ENCODE measurements at regions not wholly inside any gene's neighbourhood (a gene's known extent, or its start where the extent isn't known, plus 50 kb on each side); places are given as distances from the start of the nearest gene placed in this dataset.

- DNase-seq, result no peak
These were observed 138.3 kb upstream of the ETAA1 start for GRCh38 chr2:67258831-67259230.

DNA sequence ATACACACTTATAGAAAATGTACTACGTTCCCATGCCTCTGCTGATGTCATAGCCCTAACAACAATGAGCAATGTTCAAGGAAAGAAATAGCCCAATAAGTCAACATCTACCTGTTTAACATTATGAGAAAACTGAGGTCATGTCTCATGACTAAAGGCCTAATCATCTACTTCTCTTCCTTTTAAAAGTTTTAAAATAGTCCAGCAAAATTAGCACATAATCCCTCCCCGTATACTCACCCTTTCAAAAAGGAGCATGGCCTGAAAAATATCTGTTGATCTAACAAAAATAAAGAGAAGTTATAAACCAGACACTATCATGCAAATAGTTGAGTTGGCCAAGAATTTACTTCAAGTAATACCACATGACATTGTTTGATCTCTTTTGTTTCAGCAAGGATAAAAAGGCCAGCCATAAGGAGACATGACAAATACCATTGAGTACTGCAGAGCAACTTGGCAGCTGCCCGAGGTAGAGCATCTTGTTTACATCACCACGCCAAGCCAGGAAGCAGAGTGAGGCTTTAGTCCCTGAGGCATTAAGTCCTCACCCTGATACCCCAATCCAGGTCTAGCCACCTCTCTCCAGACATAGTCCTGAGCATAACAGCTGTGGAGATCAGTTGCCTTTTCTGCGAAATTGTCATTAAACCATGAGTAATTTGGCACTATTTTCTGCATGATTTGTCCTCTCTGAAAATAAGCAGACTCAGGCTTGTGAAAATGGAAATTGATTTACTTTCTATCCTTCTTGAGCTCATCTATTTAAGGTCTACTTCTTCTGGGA lies 137.4 kb upstream of the ETAA1 start:
- DNase-seq, result no peak

GRCh38 chr2:67260343-67261277 lies 136.5 kb upstream of the ETAA1 start:
- DNase-seq, result no peak

- no peak for DNase-seq
These were observed 129.9 kb upstream of the ETAA1 start for GRCh38 chr2:67267241-67267640.

DNA sequence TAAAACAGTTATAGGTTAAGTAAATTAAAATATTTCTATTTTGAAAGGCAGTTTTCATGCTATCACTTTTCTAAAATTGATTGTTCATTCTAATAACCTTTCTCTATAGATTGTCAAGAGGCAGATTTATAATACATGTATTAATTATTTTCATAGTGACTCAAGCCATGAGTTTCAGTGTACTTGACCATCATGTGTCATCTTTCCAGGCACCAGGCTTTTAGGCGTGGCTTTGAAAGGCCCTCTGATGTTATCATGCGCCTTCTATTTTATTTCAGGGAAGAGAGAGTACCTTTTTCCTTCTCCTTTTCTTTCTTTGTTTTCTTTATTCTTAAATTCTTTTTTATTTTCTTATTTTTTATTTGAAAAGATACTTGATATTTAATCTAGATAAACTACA lies 128.3 kb upstream of the ETAA1 start:
- DNase-seq, result no peak

DNA sequence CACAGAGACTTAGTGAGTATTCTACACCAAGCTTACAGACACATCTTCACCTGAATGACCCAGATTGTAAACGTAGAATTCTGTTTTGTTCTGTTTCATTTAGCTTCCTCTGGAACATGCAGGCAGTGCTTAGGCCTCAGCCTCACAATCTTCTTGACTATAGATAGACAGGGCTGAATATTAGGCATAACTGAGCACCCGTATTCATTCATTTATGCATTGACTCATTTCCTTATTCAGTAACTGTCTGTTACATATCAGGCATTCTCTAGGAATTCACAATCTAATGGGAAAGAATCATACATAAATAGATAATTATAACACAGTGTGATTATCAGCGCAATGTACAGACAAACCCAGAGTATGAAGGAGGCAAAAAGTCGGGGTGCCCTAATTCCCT lies 124.9 kb upstream of the ETAA1 start:
- no peak for DNase-seq

- DNase-seq, result no peak
These were observed 119.7 kb upstream of the ETAA1 start for GRCh38 chr2:67277450-67277849.

DNA sequence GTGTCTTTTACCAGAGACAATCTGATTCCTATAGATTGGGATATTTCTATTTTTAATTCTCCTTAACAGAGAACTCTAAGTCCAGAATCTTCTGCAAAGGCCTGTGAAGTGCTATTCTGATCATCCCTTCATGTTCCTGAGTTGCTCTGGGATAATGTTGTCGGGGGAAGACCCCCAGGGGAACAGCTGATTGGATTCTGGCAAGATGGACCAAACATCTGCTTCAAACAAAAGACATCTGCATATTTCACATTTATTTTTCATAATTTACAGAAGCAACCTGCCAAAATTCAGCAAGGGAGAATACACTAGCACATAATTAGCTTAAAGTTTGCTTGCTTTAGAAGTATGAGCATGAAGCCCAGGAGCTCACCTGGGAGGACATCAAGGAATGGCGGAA lies 116.0 kb upstream of the ETAA1 start:
- DNase-seq, result no peak

GRCh38 chr2:67283641-67284040 lies 113.5 kb upstream of the ETAA1 start:
- no peak for DNase-seq

GRCh38 chr2:67286981-67287759 lies 110.0 kb upstream of the ETAA1 start:
- no peak for DNase-seq

DNA sequence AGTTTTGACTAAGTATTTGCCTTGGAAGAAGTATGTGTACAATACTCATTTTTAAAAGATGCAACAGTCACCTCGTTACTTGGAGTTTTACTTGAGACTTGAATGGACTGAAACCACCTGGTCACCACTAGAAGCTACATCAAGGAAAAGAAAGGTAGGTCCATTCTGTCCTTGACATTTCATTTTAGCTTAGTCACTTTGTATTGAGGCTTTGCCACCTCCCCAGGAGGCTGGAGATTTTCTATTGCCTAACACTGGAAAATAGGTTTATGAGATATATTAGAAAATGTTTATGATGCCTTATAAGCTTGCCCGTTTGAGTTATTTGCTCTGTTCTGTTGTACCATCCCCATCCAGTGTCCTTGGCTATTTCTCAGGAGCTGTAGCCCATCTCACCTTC lies 107.9 kb upstream of the ETAA1 start:
- DNase-seq, result no peak

DNA sequence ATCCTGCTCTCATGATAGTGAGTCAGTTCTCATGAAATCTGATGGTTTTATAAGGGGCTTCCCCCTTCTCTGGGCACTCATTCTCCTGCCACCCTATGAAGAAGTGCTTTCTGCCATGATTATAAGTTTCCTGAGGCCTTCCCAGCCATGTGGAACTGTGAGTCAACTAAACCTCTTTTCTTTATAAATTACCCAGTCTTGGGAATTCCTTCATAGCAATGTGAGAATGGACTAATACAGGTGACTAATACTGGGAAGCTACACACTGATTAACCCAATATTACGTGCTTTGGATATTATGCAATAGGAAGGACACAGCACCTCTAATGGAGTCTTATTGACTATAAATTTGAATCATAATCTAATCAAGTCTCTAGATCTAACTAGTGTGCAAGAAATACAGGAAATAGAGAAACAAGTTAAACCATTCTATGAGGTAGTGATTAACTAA lies 107.2 kb upstream of the ETAA1 start:
- no peak for DNase-seq

- no peak for DNase-seq
These were observed 106.5 kb upstream of the ETAA1 start for GRCh38 chr2:67290451-67291290.

GRCh38 chr2:67294218-67294617 lies 102.9 kb upstream of the ETAA1 start:
- DNase-seq, result no peak

- DNase-seq, result no peak
These were observed 101.7 kb upstream of the ETAA1 start for GRCh38 chr2:67295406-67295805.

- DNase-seq, result no peak
These were observed 101.3 kb upstream of the ETAA1 start for GRCh38 chr2:67295851-67296250.

GRCh38 chr2:67304300-67304890 lies 92.7 kb upstream of the ETAA1 start:
- DNase-seq, result no peak

DNA sequence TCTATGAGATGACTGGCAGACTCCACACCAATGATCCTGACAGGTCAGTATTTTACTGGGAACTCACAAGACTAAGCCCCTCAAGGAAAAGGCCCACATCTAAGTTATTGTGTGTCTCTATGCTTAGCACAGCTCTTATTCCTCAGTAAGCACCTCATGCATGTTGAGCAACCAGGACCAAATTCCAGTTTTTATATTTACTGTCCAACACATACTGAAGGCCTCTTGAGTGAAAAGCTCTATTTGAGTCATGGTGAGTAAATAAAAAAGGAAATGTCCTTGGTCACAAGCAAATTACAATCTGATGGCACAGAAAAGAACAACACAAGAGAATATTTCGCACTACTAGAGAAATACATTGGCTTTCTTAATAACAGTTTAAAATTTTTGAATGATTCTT lies 87.9 kb upstream of the ETAA1 start:
- no peak for DNase-seq

DNA sequence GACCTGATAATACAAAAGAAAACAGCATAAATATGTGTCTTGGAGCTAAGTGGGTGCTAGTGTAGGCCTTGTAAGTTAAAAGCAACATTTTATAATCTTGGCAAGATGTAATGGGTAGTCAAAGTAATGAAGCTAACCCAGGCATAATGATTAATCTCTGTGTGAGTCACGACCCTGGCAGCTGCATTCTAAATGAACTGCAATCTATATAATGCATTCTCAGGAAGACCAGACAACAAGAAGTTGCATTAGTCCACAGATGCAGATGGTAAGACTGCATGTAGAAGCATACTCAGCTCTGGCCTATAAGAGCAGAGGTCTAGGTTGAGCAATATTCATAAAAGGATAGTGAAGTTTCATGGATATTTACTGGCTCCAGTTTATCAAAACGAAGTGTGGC lies 85.6 kb upstream of the ETAA1 start:
- DNase-seq, result no peak

- no peak for DNase-seq
These were observed 84.3 kb upstream of the ETAA1 start for GRCh38 chr2:67312871-67313270.

DNA sequence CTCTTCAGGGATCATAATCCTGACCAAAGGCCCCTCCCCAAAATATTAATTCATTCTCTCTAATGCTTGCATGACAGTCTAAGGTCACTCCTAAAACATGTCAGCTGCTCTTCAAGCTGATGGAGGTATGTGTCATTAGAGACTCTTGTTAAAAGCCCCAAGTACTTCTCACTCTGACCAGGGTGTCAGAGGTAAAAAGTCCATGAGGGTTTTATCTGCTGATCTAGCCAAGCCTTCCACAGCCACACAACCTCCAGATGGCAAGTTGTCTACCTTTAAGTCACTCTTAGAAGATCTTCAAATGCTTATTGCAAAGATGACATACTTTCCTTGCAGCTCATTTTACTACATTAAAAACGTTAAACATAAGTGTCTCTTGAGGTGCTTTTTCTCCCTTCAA lies 83.6 kb upstream of the ETAA1 start:
- no peak for DNase-seq

DNA sequence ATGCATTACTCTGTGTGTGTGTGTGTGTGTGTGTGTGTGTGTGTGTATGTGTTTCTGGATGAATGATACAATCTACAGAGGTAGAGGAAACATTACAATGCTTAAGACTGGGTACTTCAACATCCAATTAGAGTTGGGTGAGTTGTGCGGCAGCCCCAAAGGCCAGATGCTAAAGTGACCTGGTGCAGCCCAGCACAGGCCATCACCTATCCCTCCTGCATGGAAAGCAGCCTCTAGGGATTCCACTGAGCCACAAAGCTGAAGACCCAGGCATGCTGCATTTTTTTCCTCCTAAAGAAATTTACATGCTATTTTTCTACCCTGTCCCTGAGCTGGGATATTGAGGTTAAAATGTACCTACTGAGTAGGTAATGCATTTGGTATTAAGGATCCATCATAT lies 79.1 kb upstream of the ETAA1 start:
- DNase-seq, result no peak

Measured in NCI-H774 (cell line).